ENCODE measurements at regions not wholly inside any gene's neighbourhood (a gene's known extent, or its start where the extent isn't known, plus 50 kb on each side); places are given as distances from the start of the nearest gene placed in this dataset.

DNA sequence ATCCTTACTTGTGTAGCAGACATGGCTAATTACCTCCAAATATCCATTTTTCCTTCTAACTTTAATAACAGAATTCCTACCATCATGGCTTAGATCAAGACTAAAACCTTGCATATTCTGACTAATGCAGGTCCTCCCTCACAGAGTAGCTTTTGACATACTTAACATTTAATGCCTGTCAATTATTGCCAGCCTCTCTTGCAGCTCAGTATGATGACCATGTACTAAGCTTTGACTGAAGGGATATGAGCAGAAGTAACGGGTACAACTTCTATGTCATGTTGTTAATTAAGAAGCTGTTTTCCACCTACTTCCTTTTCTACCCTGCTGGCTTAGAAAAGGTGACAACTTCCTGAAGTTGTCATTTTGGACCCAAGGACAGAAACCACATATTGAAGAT is 533.4 kb downstream of the PSAT1 start:
- Histone ChIP-seq H3K4me1 (ENCODE audit: insufficient read depth, low read length, poor library complexity, severe bottlenecking) (no peaks in the 10 kb centered on the region), H3K27me3 (replicated peaks; ENCODE audit: insufficient read depth, low read depth, low read length, poor library complexity) (no peaks in the 10 kb centered on the region), H3K27ac (ENCODE audit: low read depth, low read length, poor library complexity, severe bottlenecking) (no peak overlapping the region), H3K9me3 (ENCODE audit: low read depth, low read length, poor library complexity, severe bottlenecking) (no peaks in the 10 kb centered on the region), H3K36me3 (ENCODE audit: insufficient read depth, low read length, poor library complexity, severe bottlenecking) (no peaks in the 10 kb centered on the region), H3K4me3 (ENCODE audit: low read depth, low read length, poor library complexity, severe bottlenecking) (no peak overlapping the region)
- DNase-seq (ENCODE audit: low spot score), result no peak
- intact Hi-C loops (cut with micrococcal nuclease; ENCODE audit: unreplicated experiment), result no loop called here
- no TSS peak for BruUV-seq (replicated peaks)
- ChIA-PET CTCF (no interaction called here), POLR2A (ENCODE audit: low non-redundant PET) (no interaction called here)
- TF ChIP-seq, protein P1, sequence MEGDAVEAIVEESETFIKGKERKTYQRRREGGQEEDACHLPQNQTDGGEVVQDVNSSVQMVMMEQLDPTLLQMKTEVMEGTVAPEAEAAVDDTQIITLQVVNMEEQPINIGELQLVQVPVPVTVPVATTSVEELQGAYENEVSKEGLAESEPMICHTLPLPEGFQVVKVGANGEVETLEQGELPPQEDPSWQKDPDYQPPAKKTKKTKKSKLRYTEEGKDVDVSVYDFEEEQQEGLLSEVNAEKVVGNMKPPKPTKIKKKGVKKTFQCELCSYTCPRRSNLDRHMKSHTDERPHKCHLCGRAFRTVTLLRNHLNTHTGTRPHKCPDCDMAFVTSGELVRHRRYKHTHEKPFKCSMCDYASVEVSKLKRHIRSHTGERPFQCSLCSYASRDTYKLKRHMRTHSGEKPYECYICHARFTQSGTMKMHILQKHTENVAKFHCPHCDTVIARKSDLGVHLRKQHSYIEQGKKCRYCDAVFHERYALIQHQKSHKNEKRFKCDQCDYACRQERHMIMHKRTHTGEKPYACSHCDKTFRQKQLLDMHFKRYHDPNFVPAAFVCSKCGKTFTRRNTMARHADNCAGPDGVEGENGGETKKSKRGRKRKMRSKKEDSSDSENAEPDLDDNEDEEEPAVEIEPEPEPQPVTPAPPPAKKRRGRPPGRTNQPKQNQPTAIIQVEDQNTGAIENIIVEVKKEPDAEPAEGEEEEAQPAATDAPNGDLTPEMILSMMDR (conservative IDR thresholded peaks at IDR 0.05; ENCODE audit: low read depth, low read length), result no peak
- TF ChIP-seq EZH2 (IDR thresholded peaks at IDR 0.05; ENCODE audit: borderline replicate concordance, low read depth, low read length, poor library complexity, severe bottlenecking), result no peak

DNA sequence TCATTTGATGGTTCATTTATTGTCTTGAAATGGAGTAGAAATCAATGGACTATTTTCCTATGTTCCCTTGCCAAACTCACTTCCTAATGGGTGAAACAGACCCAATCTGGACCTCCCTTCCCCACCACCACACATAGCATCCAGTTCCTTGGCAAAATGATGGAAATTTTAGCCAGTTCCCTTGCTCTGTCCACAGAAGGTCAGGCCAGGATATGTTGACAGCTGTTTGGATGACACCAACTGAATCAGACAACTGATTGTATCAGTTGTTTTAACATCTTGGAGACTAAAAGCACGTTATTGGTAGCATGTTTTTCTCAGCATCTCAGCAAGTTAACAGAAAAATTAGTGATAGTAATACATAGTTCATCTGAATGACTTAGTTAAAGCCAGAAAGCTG is 534.8 kb downstream of the PSAT1 start:
- no peak overlapping the region for H3K4me3 ChIP-seq (ENCODE audit: low read depth, low read length, poor library complexity, severe bottlenecking)
- no peaks in the 10 kb centered on the region for H3K4me1 ChIP-seq (ENCODE audit: insufficient read depth, low read length, poor library complexity, severe bottlenecking)
- no peaks in the 10 kb centered on the region for H3K9me3 ChIP-seq (ENCODE audit: low read depth, low read length, poor library complexity, severe bottlenecking)
- H3K27me3 ChIP-seq (replicated peaks; ENCODE audit: insufficient read depth, low read depth, low read length, poor library complexity), result no peaks in the 10 kb centered on the region
- intact Hi-C loops (cut with micrococcal nuclease; ENCODE audit: unreplicated experiment), result no loop called here
- DNase-seq (ENCODE audit: low spot score), result no peak
- no peaks in the 10 kb centered on the region for H3K36me3 ChIP-seq (ENCODE audit: insufficient read depth, low read length, poor library complexity, severe bottlenecking)
- CTCF ChIA-PET, result no interaction called here
- TF ChIP-seq, protein P1 (conservative IDR thresholded peaks at IDR 0.05; ENCODE audit: low read depth, low read length), result no peak
- TF ChIP-seq EZH2 (IDR thresholded peaks at IDR 0.05; ENCODE audit: borderline replicate concordance, low read depth, low read length, poor library complexity, severe bottlenecking), result no peak
- POLR2A ChIA-PET (ENCODE audit: low non-redundant PET), result no interaction called here
- H3K27ac ChIP-seq (ENCODE audit: low read depth, low read length, poor library complexity, severe bottlenecking), result no peak overlapping the region
- BruUV-seq (replicated peaks), result no TSS peak

DNA sequence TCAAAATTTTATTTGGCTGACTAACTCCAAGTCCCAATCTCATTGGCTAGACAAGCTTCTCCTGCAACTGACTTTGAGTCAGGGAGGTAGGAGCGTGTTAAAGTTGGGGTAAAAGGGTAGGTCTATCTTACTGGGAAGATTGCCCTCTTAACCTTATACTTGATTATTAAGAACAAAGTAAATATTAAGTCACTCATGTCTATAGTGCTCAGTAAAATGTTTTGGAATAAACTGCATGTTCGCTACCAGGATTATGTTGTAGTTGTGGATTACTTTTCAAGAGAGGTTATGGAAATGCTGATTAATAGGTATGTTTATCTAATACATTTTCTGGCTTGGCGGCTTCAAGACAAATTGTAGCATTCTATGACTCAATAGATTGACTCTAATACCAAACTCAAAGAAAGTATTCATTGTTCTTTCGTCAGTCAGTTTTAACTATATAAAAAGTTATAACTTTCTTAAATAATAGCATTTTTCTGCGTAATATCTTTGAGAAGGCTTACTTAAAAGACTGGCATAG is 539.1 kb downstream of the PSAT1 start:
- Histone ChIP-seq H3K9me3 (ENCODE audit: low read depth, low read length, poor library complexity, severe bottlenecking) (no peaks in the 10 kb centered on the region), H3K4me1 (ENCODE audit: insufficient read depth, low read length, poor library complexity, severe bottlenecking) (no peaks in the 10 kb centered on the region), H3K4me3 (ENCODE audit: low read depth, low read length, poor library complexity, severe bottlenecking) (no peak overlapping the region), H3K36me3 (ENCODE audit: insufficient read depth, low read length, poor library complexity, severe bottlenecking) (no peaks in the 10 kb centered on the region), H3K27me3 (replicated peaks; ENCODE audit: insufficient read depth, low read depth, low read length, poor library complexity) (no peaks in the 10 kb centered on the region), H3K27ac (ENCODE audit: low read depth, low read length, poor library complexity, severe bottlenecking) (no peak overlapping the region)
- ChIA-PET POLR2A (ENCODE audit: low non-redundant PET) (no interaction called here), CTCF (no interaction called here)
- TF ChIP-seq, protein P1 (conservative IDR thresholded peaks at IDR 0.05; ENCODE audit: low read depth, low read length), result no peak
- TF ChIP-seq EZH2 (IDR thresholded peaks at IDR 0.05; ENCODE audit: borderline replicate concordance, low read depth, low read length, poor library complexity, severe bottlenecking), result no peak
- intact Hi-C loops (cut with micrococcal nuclease; ENCODE audit: unreplicated experiment), result no loop called here
- no TSS peak for BruUV-seq (replicated peaks)
- no peak for DNase-seq (ENCODE audit: low spot score)

Data from A673 (cell line).